H1 (cell line): ENCODE measurements at regions not wholly inside any gene's neighbourhood (a gene's known extent, or its start where the extent isn't known, plus 50 kb on each side); places are given as distances from the start of the nearest gene placed in this dataset.

Source experiments
- CTCF ChIA-PET: fragments of 300-600 bp; sonication (Branson Sonifier 250); formaldehyde crosslinking; loops from one replicate; lab custom pipeline; 2021; ENCODE audit not compliant: partially characterized antibody; lab: Charles Lee
- POLR2A ChIA-PET: fragments of 300-600 bp; sonication (Branson Sonifier 250); formaldehyde crosslinking; loops from one replicate; lab custom pipeline; 2021; ENCODE audit warnings: inconsistent platforms; ENCODE audit not compliant: partially characterized antibody; lab: Charles Lee
- DNase-seq, 2 experiments: peaks; one replicate each; pipeline versions ENCODE4 v3.0.0 to v3.0.0-alpha.2; 2010 to 2022; ENCODE audit warnings: low spot score in 2 of 2, low read depth in 1 of 2, mixed read lengths in 1 of 2
- FAIRE-seq: peaks from 2 replicates; lab custom pipeline; 2011; peaks lifted over from hg19 to GRCh38; lab: Jason Lieb, UNC
- H2AFZ ChIP-seq: 2 replicates; pipeline ENCODE4 v1.8.1; 2012; ENCODE audit warnings: low read length, inconsistent platforms
- H2AK5ac ChIP-seq: 2 replicates; pipeline ENCODE4 v1.6.1; 2013; ENCODE audit warnings: low read depth, low read length
- H2BK120ac ChIP-seq: replicated peaks from 2 replicates; pipeline ENCODE3; 2013; ENCODE audit warnings: low read depth, low read length, inconsistent platforms
- H2BK12ac ChIP-seq: 2 replicates; pipeline ENCODE4 v1.6.1; 2013; ENCODE audit warnings: low read depth, low read length
- H2BK15ac ChIP-seq: 2 replicates; pipeline ENCODE4 v1.6.1; 2013; ENCODE audit warnings: low read length
- H2BK20ac ChIP-seq: 2 replicates; pipeline ENCODE4 v1.6.1; 2013; ENCODE audit warnings: low read length
- H2BK5ac ChIP-seq: 2 replicates; pipeline ENCODE4 v1.6.1; 2013; ENCODE audit warnings: low read depth, low read length
- H3K14ac ChIP-seq: 2 replicates; pipeline ENCODE4 v1.6.1; 2013; ENCODE audit warnings: inconsistent platforms; ENCODE audit not compliant: insufficient read length
- H3K18ac ChIP-seq: 2 replicates; pipeline ENCODE4 v1.6.1; 2013; ENCODE audit warnings: low read length; ENCODE audit errors: extremely low read depth
- H3K23ac ChIP-seq: 2 replicates; pipeline ENCODE4 v1.6.1; 2013; ENCODE audit warnings: inconsistent platforms; ENCODE audit not compliant: insufficient read length
- H3K23me2 ChIP-seq: 2 replicates; pipeline ENCODE4 v1.6.1; 2013; ENCODE audit warnings: low read depth, low read length
- H3K27ac ChIP-seq: 2 replicates; pipeline ENCODE4 v1.6.1; 2011; ENCODE audit warnings: low read depth, low read length, inconsistent platforms
- H3K27me3 ChIP-seq, 4 experiments: replicated peaks in 1 of 4; 1 replicate in 1 of 4; 2 replicates in 3 of 4; pipeline versions ENCODE4 v1.6.1 to v1.8.1; 2011 to 2013; ENCODE audit warnings: low read length in 3 of 4, mild to moderate bottlenecking in 3 of 4, inconsistent platforms in 2 of 4, mixed read lengths in 2 of 4, moderate library complexity in 1 of 4; ENCODE audit not compliant: control insufficient read depth in 3 of 4, insufficient read depth in 3 of 4; ENCODE audit errors: extremely low read depth in 1 of 4
- H3K36me3 ChIP-seq, 4 experiments: 2 replicates each; pipeline versions ENCODE4 v1.6.1 to v1.8.1; 2011 to 2013; ENCODE audit warnings: mild to moderate bottlenecking in 4 of 4, low read length in 3 of 4, moderate library complexity in 2 of 4, control low read depth in 1 of 4, inconsistent platforms in 1 of 4; ENCODE audit not compliant: insufficient read depth in 4 of 4, control insufficient read depth in 2 of 4
- H3K4ac ChIP-seq: replicated peaks from 2 replicates; pipeline ENCODE3; 2013; ENCODE audit warnings: low read length, low read depth, mixed read lengths, inconsistent platforms; ENCODE audit not compliant: insufficient read length
- H3K4me1 ChIP-seq, 4 experiments: replicated peaks in 1 of 4; 1 replicate in 1 of 4; 2 replicates in 3 of 4; pipeline versions ENCODE4 v1.6.1 to v1.8.1; 2011 to 2013; ENCODE audit warnings: low read length in 3 of 4, inconsistent platforms in 2 of 4, mixed read lengths in 1 of 4; ENCODE audit not compliant: insufficient read depth in 4 of 4, control insufficient read depth in 3 of 4
- H3K4me2 ChIP-seq, 2 experiments: 2 replicates each; pipeline versions ENCODE4 v1.6.1 to v1.8.1; 2011 to 2013; ENCODE audit warnings: low read depth in 2 of 2, low read length in 2 of 2, control low read depth in 1 of 2, inconsistent platforms in 1 of 2, mild to moderate bottlenecking in 1 of 2; ENCODE audit not compliant: insufficient read depth in 1 of 2
- H3K4me3 ChIP-seq, 4 experiments: fragments of 200-600, 300-600 bp in 1 of 4; sonication (generic), shearing (Covaris generic), sonication (Bioruptor Twin) in 1 of 4; 2 replicates each; pipeline versions ENCODE4 v1.5.1 to v1.8.1; 2011 to 2016; ENCODE audit warnings: low read length in 4 of 4, low read depth in 3 of 4, control low read depth in 2 of 4, inconsistent platforms in 2 of 4, mild to moderate bottlenecking in 2 of 4, mixed read lengths in 1 of 4, moderate library complexity in 1 of 4; ENCODE audit not compliant: insufficient read depth in 2 of 4; ENCODE audit errors: extremely low read depth in 1 of 4
- H3K56ac ChIP-seq: replicated peaks from 2 replicates; pipeline ENCODE3; 2013; ENCODE audit warnings: low read depth, mild to moderate bottlenecking, mixed read lengths, low read length, inconsistent platforms; ENCODE audit not compliant: insufficient read length
- H3K79me1 ChIP-seq: 2 replicates; pipeline ENCODE4 v1.6.1; 2013; ENCODE audit warnings: low read depth, low read length, control low read depth
- H3K79me2 ChIP-seq, 2 experiments: 2 replicates each; pipeline versions ENCODE4 v1.6.1 to v1.8.1; 2012 to 2013; ENCODE audit warnings: low read length in 2 of 2, mild to moderate bottlenecking in 2 of 2, inconsistent platforms in 1 of 2; ENCODE audit not compliant: insufficient read depth in 2 of 2, control insufficient read depth in 1 of 2
- H3K9ac ChIP-seq, 4 experiments: replicated peaks in 1 of 4; 1 replicate in 1 of 4; 2 replicates in 3 of 4; pipeline versions ENCODE4 v1.6.1 to v1.8.1; 2011 to 2013; ENCODE audit warnings: low read depth in 3 of 4, low read length in 3 of 4, control low read depth in 2 of 4, mild to moderate bottlenecking in 2 of 4, moderate library complexity in 2 of 4, inconsistent platforms in 1 of 4; ENCODE audit errors: extremely low read depth in 1 of 4
- H3K9me3 ChIP-seq, 2 experiments: 2 replicates each; pipeline versions ENCODE4 v1.6.1 to v1.8.1; 2012 to 2013; ENCODE audit warnings: mild to moderate bottlenecking in 2 of 2, moderate library complexity in 2 of 2, control low read depth in 1 of 2, inconsistent platforms in 1 of 2, low read depth in 1 of 2, low read length in 1 of 2, mixed read lengths in 1 of 2; ENCODE audit not compliant: insufficient read depth in 2 of 2
- H4K20me1 ChIP-seq, 2 experiments: replicated peaks in 1 of 2; 2 replicates each; pipeline versions ENCODE3 to v1.8.1; 2011 to 2013; ENCODE audit warnings: inconsistent platforms in 2 of 2, low read length in 2 of 2, mild to moderate bottlenecking in 1 of 2; ENCODE audit not compliant: insufficient read depth in 2 of 2, control insufficient read depth in 1 of 2
- H4K5ac ChIP-seq: 2 replicates; pipeline ENCODE4 v1.6.1; 2013; ENCODE audit warnings: low read length, low read depth, mixed read lengths, inconsistent platforms; ENCODE audit not compliant: insufficient read length
- H4K8ac ChIP-seq: 2 replicates; pipeline ENCODE4 v1.8.0; 2013; ENCODE audit warnings: mild to moderate bottlenecking, moderate library complexity, low read length, inconsistent platforms; ENCODE audit not compliant: insufficient read depth; ENCODE audit errors: extremely low read depth
- H4K91ac ChIP-seq: replicated peaks from 2 replicates; pipeline ENCODE3; 2013; ENCODE audit warnings: low read length, mixed read lengths, inconsistent platforms; ENCODE audit not compliant: insufficient read length
- CEBPB ChIP-seq: IDR thresholded peaks from 2 replicates; pipeline ENCODE4 v1.6.1; 2012; ENCODE audit warnings: low read depth, low read length
- GABPA ChIP-seq: IDR thresholded peaks from 2 replicates; pipeline ENCODE4 v1.6.1; 2011; ENCODE audit warnings: mild to moderate bottlenecking, low read length, moderate library complexity, borderline replicate concordance; ENCODE audit not compliant: insufficient read depth
- HDAC6 ChIP-seq: IDR thresholded peaks from one replicate; pipeline ENCODE4 v1.7.1; 2012; ENCODE audit warnings: low read depth, mild to moderate bottlenecking, inconsistent platforms, low read length, moderate library complexity
- JUND ChIP-seq: IDR thresholded peaks from 2 replicates; pipeline ENCODE4 v1.6.1; 2011; ENCODE audit warnings: mild to moderate bottlenecking, improper control_type of control experiment, low read length
- KDM1A ChIP-seq: fragments of 200-600, 300-600 bp; sonication (generic); IDR thresholded peaks from 2 replicates; pipeline ENCODE4 v1.7.1; 2016; ENCODE audit warnings: mild to moderate bottlenecking, low read length, borderline replicate concordance
- NANOG ChIP-seq: IDR thresholded peaks from 2 replicates; pipeline ENCODE4 v1.6.1; 2011; ENCODE audit warnings: low read length, low read depth, mild to moderate bottlenecking, inconsistent platforms; ENCODE audit not compliant: insufficient read depth, poor library complexity, severe bottlenecking
- NRF1 ChIP-seq: IDR thresholded peaks from 2 replicates; pipeline ENCODE4 v1.6.1; 2011; ENCODE audit warnings: mild to moderate bottlenecking, low read depth, low read length, improper control_type of control experiment
- RBBP5 ChIP-seq: IDR thresholded peaks from 2 replicates; pipeline ENCODE4 v1.7.1; 2012; ENCODE audit warnings: low read depth, mild to moderate bottlenecking, inconsistent platforms, low read length, moderate library complexity, borderline replicate concordance
- RFX5 ChIP-seq: IDR thresholded peaks from 2 replicates; pipeline ENCODE4 v1.6.1; 2011; ENCODE audit warnings: low read depth, low read length, improper control_type of control experiment, borderline replicate concordance
- SIX5 ChIP-seq: IDR thresholded peaks from 2 replicates; pipeline ENCODE4 v1.6.1; 2011; ENCODE audit warnings: mild to moderate bottlenecking, low read depth, low read length
- SP1 ChIP-seq: IDR thresholded peaks from 2 replicates; pipeline ENCODE4 v1.6.1; 2011; ENCODE audit warnings: low read depth, low read length
- SRF ChIP-seq: IDR thresholded peaks from 2 replicates; pipeline ENCODE4 v1.6.1; 2011; ENCODE audit warnings: mild to moderate bottlenecking, low read depth, low read length, moderate library complexity
- TBP ChIP-seq: IDR thresholded peaks from 2 replicates; pipeline ENCODE4 v1.6.1; 2011; ENCODE audit warnings: low read depth, low read length, improper control_type of control experiment
- TCF12 ChIP-seq: IDR thresholded peaks from 2 replicates; pipeline ENCODE4 v1.6.1; 2011; ENCODE audit warnings: low read depth, mild to moderate bottlenecking, low read length
- TEAD4 ChIP-seq: IDR thresholded peaks from 2 replicates; pipeline ENCODE4 v1.6.1; 2012; ENCODE audit warnings: low read depth, low read length, inconsistent platforms, mixed read lengths
- WGBS, 2 experiments: shearing (Covaris generic) in 1 of 2; methylation state at CpG; one replicate each; pipeline versions ENCODE4 v1.1.6 to v1.1.7; 2013 to 2015; ENCODE audit warnings: low lambda C conversion rate in 2 of 2, mixed read lengths in 2 of 2, inconsistent platforms in 1 of 2, low coverage in 1 of 2, missing lambda C conversion rate in 1 of 2; ENCODE audit not compliant: insufficient replicate concordance in 2 of 2, insufficient coverage in 1 of 2, insufficient read length in 1 of 2; ENCODE audit errors: extremely low coverage in 1 of 2, missing lambda C conversion rate in 1 of 2; 5-methylcytosine and 5-hydroxymethylcytosine counted together
- TF ChIP-seq, protein P1 (sequence below): IDR thresholded peaks from 2 replicates; pipeline ENCODE4 v1.6.1; 2012; ENCODE audit warnings: inconsistent platforms

GRCh38 chr2:160664603-160665140 is 171.1 kb upstream of the RBMS1 start:
- Histone ChIP-seq H3K4ac (no peak overlapping the region), H3K9me3 (no peaks in the 10 kb centered on the region), H3K9ac (no peak overlapping the region), H3K79me1 (no peaks in the 10 kb centered on the region), H3K79me2 (no peaks in the 10 kb centered on the region), H4K5ac (no peak overlapping the region), H4K91ac (no peak overlapping the region), H2AFZ (0 out of 2 replicates have a peak overlapping the region, but pooled peaks have one; percentile 16), H3K4me2 (no peak overlapping the region), H3K23ac (no peak overlapping the region), H2BK5ac (peak overlapping the region; percentile 23; the same call in 1 of the 2 replicates), H2AK5ac (no peak overlapping the region), H3K27ac (no peak overlapping the region), H3K18ac (no peak overlapping the region), H2BK12ac (no peak overlapping the region), H2BK15ac (no peak overlapping the region), H4K8ac (no peak overlapping the region), H2BK20ac (no peak overlapping the region), H3K23me2 (no peaks in the 10 kb centered on the region), H3K4me3 (no peak overlapping the region), H3K14ac (no peak overlapping the region), H3K4me1 (no peaks in the 10 kb centered on the region), H2BK120ac (no peak overlapping the region), H3K56ac (no peak overlapping the region), H3K36me3 (no peaks in the 10 kb centered on the region), H4K20me1 (no peaks in the 10 kb centered on the region), H3K27me3 (no peaks in the 10 kb centered on the region)
- POLR2A ChIA-PET = no interaction called here
- CTCF ChIA-PET = no interaction called here
- WGBS, 2 experiments = 89% methylated on average over 2 of the region's 2 CpGs; no CpG with 5 or more reads in 1 of the 2 experiments
- DNase-seq (no peak), FAIRE-seq (no peak)
- no peak for TF ChIP-seq RFX5
- no peak for TF ChIP-seq TEAD4
- no peak for TF ChIP-seq CEBPB
- no peak for TF ChIP-seq HDAC6
- no peak for TF ChIP-seq KDM1A
- no peak for TF ChIP-seq SIX5
- no peak for TF ChIP-seq NRF1
- no peak for TF ChIP-seq SP1
- TF ChIP-seq JUND = no peak
- TF ChIP-seq SRF = no peak
- no peak for TF ChIP-seq TBP
- no peak for TF ChIP-seq RBBP5
- TF ChIP-seq TCF12 = no peak
- TF ChIP-seq, protein P1, sequence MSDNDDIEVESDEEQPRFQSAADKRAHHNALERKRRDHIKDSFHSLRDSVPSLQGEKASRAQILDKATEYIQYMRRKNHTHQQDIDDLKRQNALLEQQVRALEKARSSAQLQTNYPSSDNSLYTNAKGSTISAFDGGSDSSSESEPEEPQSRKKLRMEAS = no peak
- no peak for TF ChIP-seq GABPA
- no peak for TF ChIP-seq NANOG
